Sciatic nerve (tissue), 2 donors: ENCODE measurements at regions not wholly inside any gene's neighbourhood (a gene's known extent, or its start where the extent isn't known, plus 50 kb on each side); places are given as distances from the start of the nearest gene placed in this dataset.
"Not testable (repeated sequence)": the region's sequence is repeated elsewhere in the genome, so short reads cannot be mapped to it uniquely, and the experiment has no call there.

Source experiments
- ATAC-seq: fragments of 200-7000 bp; cut with Tn5 transposase; one replicate; pipeline ENCODE4 v1.9.1; 2020; ENCODE audit warnings: mild to moderate bottlenecking, moderate library complexity
- DNase-seq: peaks from one replicate; pipeline ENCODE4 v3.0.0-alpha.2; 2020; ENCODE audit warnings: low spot score
- intact Hi-C: fragments of 100-400 bp; cut with DNase I; formaldehyde crosslinking; loops from one replicate; pipeline ENCODE4 v1.14.2; 2022
- donor health status: DM: no; HTN: no; CAD: no.
- donor health status: DM: no; HTN: no; CAD: no.

- intact Hi-C loops, result no loop called here
- no peak for ATAC-seq
- DNase-seq, result no peak
Measured at GRCh38 chr16:47978491-47979163, 177.2 kb downstream of the ABCC12 start.

- no peak for ATAC-seq
- DNase-seq, result no peak
- intact Hi-C loops, result no loop called here
Measured at GRCh38 chr16:47977802-47978201, 178.0 kb downstream of the ABCC12 start.

- DNase-seq (no peak), ATAC-seq (no peak)
- intact Hi-C loops, result no loop called here
Measured at GRCh38 chr16:47976636-47977210, 179.1 kb downstream of the ABCC12 start.

GRCh38 chr16:47974971-47975370, 180.8 kb downstream of the ABCC12 start:
- ATAC-seq, intact Hi-C loops, DNase-seq: not testable (repeated sequence)

- intact Hi-C loops, result no loop called here
- no peak for DNase-seq
- no peak for ATAC-seq
Measured at GRCh38 chr16:47973552-47973951, 182.2 kb downstream of the ABCC12 start.

- no peak for ATAC-seq
- no peak for DNase-seq
- intact Hi-C loops, result no loop called here
Measured at GRCh38 chr16:47972246-47972985, 183.4 kb downstream of the ABCC12 start.

- intact Hi-C loops, result no loop called here
- no peak for DNase-seq
- no peak for ATAC-seq
Measured at GRCh38 chr16:47971225-47971624, 184.6 kb downstream of the ABCC12 start.

GRCh38 chr16:47970291-47970931, 185.4 kb downstream of the ABCC12 start:
- ATAC-seq (no peak), DNase-seq (no peak)
- intact Hi-C loops, result no loop called here

GRCh38 chr16:47967374-47967773, 188.4 kb downstream of the ABCC12 start:
- ATAC-seq (no peak), DNase-seq (no peak)
- intact Hi-C loops, result no loop called here

- intact Hi-C loops, result no loop called here
- ATAC-seq (no peak), DNase-seq (no peak)
Measured at GRCh38 chr16:47966325-47966724, 189.5 kb downstream of the ABCC12 start.

- ATAC-seq (no peak), DNase-seq (no peak)
- intact Hi-C loops, result no loop called here
Measured at GRCh38 chr16:47965439-47965838, 190.4 kb downstream of the ABCC12 start.

- intact Hi-C loops, result no loop called here
- ATAC-seq (no peak), DNase-seq (no peak)
Measured at GRCh38 chr16:47958726-47959125, 197.1 kb downstream of the ABCC12 start.

- intact Hi-C loops, result no loop called here
Measured at GRCh38 chr16:47956916-47957315, 198.9 kb downstream of the ABCC12 start.

GRCh38 chr16:47949714-47950113, 206.1 kb downstream of the ABCC12 start:
- intact Hi-C loops, result no loop called here
- DNase-seq (no peak), ATAC-seq (no peak)

More at GRCh38 chr16:47956916-47957315, 198.9 kb downstream of the ABCC12 start:
- DNase-seq, result no peak
- ATAC-seq, result no peak

GRCh38 chr16:47949276-47949675, 206.5 kb downstream of the ABCC12 start:
- intact Hi-C loops, result no loop called here
- DNase-seq (no peak), ATAC-seq (no peak)

- no peak for DNase-seq
- intact Hi-C loops, result no loop called here
- ATAC-seq, result no peak
Measured at GRCh38 chr16:47947723-47948122, 208.1 kb downstream of the ABCC12 start.

GRCh38 chr16:47946092-47946491, 209.7 kb downstream of the ABCC12 start:
- DNase-seq (no peak), ATAC-seq (no peak)
- intact Hi-C loops, result no loop called here

GRCh38 chr16:47944589-47944988, 211.2 kb downstream of the ABCC12 start:
- intact Hi-C loops, result no loop called here
- DNase-seq (no peak), ATAC-seq (no peak)

GRCh38 chr16:47943235-47943634, 212.6 kb downstream of the ABCC12 start:
- no peak for DNase-seq
- ATAC-seq, result no peak
- intact Hi-C loops, result no loop called here

- DNase-seq (no peak), ATAC-seq (no peak)
- intact Hi-C loops, result no loop called here
Measured at GRCh38 chr16:47940466-47940865, 215.3 kb downstream of the ABCC12 start.
